DOHH2 (cell line): ENCODE measurements at regions not wholly inside any gene's neighbourhood (a gene's known extent, or its start where the extent isn't known, plus 50 kb on each side); places are given as distances from the start of the nearest gene placed in this dataset.

Experiments
- CTCF ChIP-seq: fragments of 200-600 bp; sonication (generic); IDR thresholded peaks from one replicate; pipeline ENCODE4 v1.5.1; 2014; ENCODE audit warnings: antibody characterized with exemption, mild to moderate bottlenecking, low read depth, low read length; ENCODE audit not compliant: poor library complexity, severe bottlenecking
- EZH2phosphoT487 ChIP-seq: fragments of 200-600 bp; sonication (generic); IDR thresholded peaks from 2 replicates; pipeline ENCODE4 v1.6.1; 2017; ENCODE audit warnings: borderline replicate concordance, mild to moderate bottlenecking, antibody characterized with exemption, low read length, moderate library complexity, mixed read lengths

GRCh38 chr14:101337053-101337452 is 224.2 kb upstream of the DIO3 start:
- no peak for TF ChIP-seq CTCF
- TF ChIP-seq EZH2phosphoT487: no peak
